ENCODE measurements at regions not wholly inside any gene's neighbourhood (a gene's known extent, or its start where the extent isn't known, plus 50 kb on each side); places are given as distances from the start of the nearest gene placed in this dataset.

GRCh38 chr2:215598376-215598975 is 162.6 kb upstream of the FN1 start:
- CTCF ChIA-PET (ENCODE audit: low intra/inter-chr PET ratio, low total read pairs): no interaction called here
- POLR2A ChIA-PET: no interaction called here
- BruUV-seq (replicated peaks): no TSS peak
- no peak overlapping the region for H2AFZ ChIP-seq (ENCODE audit: low read length)
- no peaks in the 10 kb centered on the region for H3K4me1 ChIP-seq (ENCODE audit: insufficient read depth, low read length)
- in situ Hi-C loops (cut with HindIII; ENCODE audit: extremely low pct_ligation_motif_present, low pct_unique_long_range_greater_than_20kb): no loop called here
- FAIRE-seq (no peak), ATAC-seq (no peak), DNase-seq (ENCODE audit: low spot score) (no peak)
- H3K4me3 ChIP-seq (replicated peaks in 1 of 3; ENCODE audit: insufficient read depth in 1 of 3, low read depth in 2 of 3, low read length in 3 of 3): no peak overlapping the region
- no peaks in the 10 kb centered on the region for H3K27me3 ChIP-seq (ENCODE audit: control insufficient read depth in 1 of 2, insufficient read depth in 2 of 2, low read length in 2 of 2)
- no peak overlapping the region for H3K9ac ChIP-seq (ENCODE audit: insufficient read depth, low read depth, low read length)
- WGBS (ENCODE audit: low lambda C conversion rate): 67% methylated on average over 3 of the region's 3 CpGs
- no peak overlapping the region for H3K27ac ChIP-seq (ENCODE audit: extremely low read length, insufficient read depth, low read length)
- intact Hi-C loops (cut with micrococcal nuclease; ENCODE audit: unreplicated experiment): no loop called here
- no peaks in the 10 kb centered on the region for H3K36me3 ChIP-seq (replicated peaks in 1 of 2; ENCODE audit: control insufficient read depth in 1 of 2, insufficient read depth in 2 of 2, low read length in 2 of 2)
- no peak overlapping the region for H3K4me2 ChIP-seq (ENCODE audit: low read depth, low read length)
- no peaks in the 10 kb centered on the region for H3K9me3 ChIP-seq (ENCODE audit: low read length)
- TF ChIP-seq ZNF441 (CRISPR knock-in tag; IDR thresholded peaks at IDR 0.05; ENCODE audit: borderline replicate concordance) (no peak), FOXO1 (CRISPR knock-in tag; IDR thresholded peaks at IDR 0.05) (no peak), ZNF737 (CRISPR knock-in tag; IDR thresholded peaks at IDR 0.05; ENCODE audit: borderline replicate concordance) (no peak), HMGA1 (CRISPR knock-in tag; conservative IDR thresholded peaks at IDR 0.05) (no peak), SYNCRIP (IDR thresholded peaks at IDR 0.05; ENCODE audit: insufficient read depth, low read depth, low read length) (no peak), FOXO4 (CRISPR knock-in tag; conservative IDR thresholded peaks at IDR 0.05) (no peak), ZNF224 (CRISPR knock-in tag; IDR thresholded peaks at IDR 0.05) (no peak), ZNF652 (CRISPR knock-in tag; IDR thresholded peaks at IDR 0.05; ENCODE audit: borderline replicate concordance, low read depth) (no peak), SNAPC2 (CRISPR knock-in tag; IDR thresholded peaks at IDR 0.05) (no peak), RFX1 (IDR thresholded peaks at IDR 0.05) (no peak), ZNF780A (CRISPR knock-in tag; IDR thresholded peaks at IDR 0.05) (no peak), HNRNPLL (IDR thresholded peaks at IDR 0.05; ENCODE audit: low read depth, low read length, poor library complexity, severe bottlenecking) (no peak), ZIK1 (CRISPR knock-in tag; IDR thresholded peaks at IDR 0.05; ENCODE audit: borderline replicate concordance, low read depth) (no peak), TBX3 (IDR thresholded peaks at IDR 0.05; ENCODE audit: borderline replicate concordance) (no peak), ZNF496 (CRISPR knock-in tag; IDR thresholded peaks at IDR 0.05; ENCODE audit: insufficient replicate concordance) (no peak), TOPORS (CRISPR knock-in tag; IDR thresholded peaks at IDR 0.05) (no peak)
- TF ChIP-seq, protein P1, sequence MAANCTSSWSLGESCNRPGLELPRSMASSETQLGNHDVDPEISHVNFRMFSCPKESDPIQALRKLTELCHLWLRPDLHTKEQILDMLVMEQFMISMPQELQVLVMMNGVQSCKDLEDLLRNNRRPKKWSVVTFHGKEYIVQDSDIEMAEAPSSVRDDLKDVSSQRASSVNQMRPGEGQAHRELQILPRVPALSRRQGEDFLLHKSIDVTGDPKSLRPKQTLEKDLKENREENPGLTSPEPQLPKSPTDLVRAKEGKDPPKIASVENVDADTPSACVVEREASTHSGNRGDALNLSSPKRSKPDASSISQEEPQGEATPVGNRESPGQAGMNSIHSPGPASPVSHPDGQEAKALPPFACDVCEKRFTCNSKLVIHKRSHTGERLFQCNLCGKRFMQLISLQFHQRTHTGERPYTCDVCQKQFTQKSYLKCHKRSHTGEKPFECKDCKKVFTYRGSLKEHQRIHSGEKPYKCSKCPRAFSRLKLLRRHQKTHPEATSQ (CRISPR knock-in tag; IDR thresholded peaks at IDR 0.05; ENCODE audit: borderline replicate concordance): no peak
- H4K20me1 ChIP-seq (ENCODE audit: insufficient read depth, low read length): no peaks in the 10 kb centered on the region
- H3K79me2 ChIP-seq (ENCODE audit: insufficient read depth, low read length): no peaks in the 10 kb centered on the region

Data from HepG2 (cell line).